ENCODE measurements at regions not wholly inside any gene's neighbourhood (a gene's known extent, or its start where the extent isn't known, plus 50 kb on each side); places are given as distances from the start of the nearest gene placed in this dataset.

- DNase-seq (ENCODE audit: low read depth), result no peak
- TF ChIP-seq CTCF (conservative IDR thresholded peaks at IDR 0.05; ENCODE audit: low read depth, low read length), result no peak
- H3K4me3 ChIP-seq (ENCODE audit: low read depth, low read length), result no peak overlapping the region
These were observed 372.2 kb downstream of the GXYLT1 start for GRCh38 chr12:41772478-41772877.

GRCh38 chr12:41769810-41770209, 374.9 kb downstream of the GXYLT1 start:
- no peak overlapping the region for H3K4me3 ChIP-seq (ENCODE audit: low read depth, low read length)
- no peak for DNase-seq (ENCODE audit: low read depth)
- TF ChIP-seq CTCF (conservative IDR thresholded peaks at IDR 0.05; ENCODE audit: low read depth, low read length), result no peak

GRCh38 chr12:41768456-41768855, 376.2 kb downstream of the GXYLT1 start:
- no peak overlapping the region for H3K4me3 ChIP-seq (ENCODE audit: low read depth, low read length)
- TF ChIP-seq CTCF (conservative IDR thresholded peaks at IDR 0.05; ENCODE audit: low read depth, low read length), result no peak
- no peak for DNase-seq (ENCODE audit: low read depth)

- H3K4me3 ChIP-seq (ENCODE audit: low read depth, low read length), result no peak overlapping the region
- no peak for TF ChIP-seq CTCF (conservative IDR thresholded peaks at IDR 0.05; ENCODE audit: low read depth, low read length)
These were observed 382.0 kb downstream of the GXYLT1 start for GRCh38 chr12:41762691-41763090.

GRCh38 chr12:41745593-41745992, 399.1 kb downstream of the GXYLT1 start:
- no peak for DNase-seq (ENCODE audit: low read depth)
- TF ChIP-seq CTCF (conservative IDR thresholded peaks at IDR 0.05; ENCODE audit: low read depth, low read length), result no peak
- H3K4me3 ChIP-seq (ENCODE audit: low read depth, low read length), result no peak overlapping the region

More at GRCh38 chr12:41762691-41763090, 382.0 kb downstream of the GXYLT1 start:
- no peak for DNase-seq (ENCODE audit: low read depth)

GRCh38 chr12:41743835-41744234, 400.8 kb downstream of the GXYLT1 start:
- no peak overlapping the region for H3K4me3 ChIP-seq (ENCODE audit: low read depth, low read length)
- TF ChIP-seq CTCF (conservative IDR thresholded peaks at IDR 0.05; ENCODE audit: low read depth, low read length), result no peak
- DNase-seq (ENCODE audit: low read depth), result peak; percentile 80

- TF ChIP-seq CTCF (conservative IDR thresholded peaks at IDR 0.05; ENCODE audit: low read depth, low read length), result no peak
- DNase-seq (ENCODE audit: low read depth), result no peak
- H3K4me3 ChIP-seq (ENCODE audit: low read depth, low read length), result no peak overlapping the region
These were observed 405.6 kb downstream of the GXYLT1 start for GRCh38 chr12:41739066-41739465.
